HL-60 (cell line): ENCODE measurements at regions not wholly inside any gene's neighbourhood (a gene's known extent, or its start where the extent isn't known, plus 50 kb on each side); places are given as distances from the start of the nearest gene placed in this dataset.

ENCODE experiments used
- DNase-seq, 2 experiments: peaks; one replicate each; pipeline ENCODE4 v3.0.0-alpha.2; 2010 to 2020; ENCODE audit warnings: low read depth in 1 of 2, low spot score in 1 of 2
- H3K27ac ChIP-seq: fragments of 250-450 bp; sonication (Bioruptor Pico); replicated peaks from 2 replicates; pipeline ENCODE4 v1.5.1; 2020; ENCODE audit warnings: mild to moderate bottlenecking, moderate library complexity
- H3K27me3 ChIP-seq: fragments of 250-450 bp; sonication (Bioruptor Pico); 2 replicates; pipeline ENCODE4 v1.5.1; 2021; ENCODE audit warnings: mild to moderate bottlenecking, moderate library complexity; ENCODE audit not compliant: insufficient read depth, poor library complexity, severe bottlenecking
- H3K4me3 ChIP-seq: replicated peaks from 2 replicates; pipeline ENCODE4 v1.5.1; 2011; ENCODE audit warnings: mild to moderate bottlenecking, control low read depth, low read length; ENCODE audit not compliant: insufficient read depth
- GABPA ChIP-seq: IDR thresholded peaks from 2 replicates; pipeline ENCODE4 v1.6.1; 2012; ENCODE audit warnings: low read depth
- POLR2AphosphoS5 ChIP-seq: IDR thresholded peaks from 2 replicates; pipeline ENCODE4 v1.6.1; 2012; ENCODE audit warnings: low read depth
- SPI1 ChIP-seq: IDR thresholded peaks from 2 replicates; pipeline ENCODE4 v1.6.1; 2012; ENCODE audit warnings: low read depth, mild to moderate bottlenecking, borderline replicate concordance
- TF ChIP-seq, protein P1 (sequence below): IDR thresholded peaks from one replicate; pipeline ENCODE4 v1.5.1; 2011; ENCODE audit warnings: low read length, control low read depth, inconsistent platforms; ENCODE audit not compliant: insufficient read depth
- TF ChIP-seq, protein P2 (sequence below): IDR thresholded peaks from 2 replicates; pipeline ENCODE4 v1.6.1; 2012; ENCODE audit warnings: low read depth; ENCODE audit not compliant: insufficient replicate concordance

DNA sequence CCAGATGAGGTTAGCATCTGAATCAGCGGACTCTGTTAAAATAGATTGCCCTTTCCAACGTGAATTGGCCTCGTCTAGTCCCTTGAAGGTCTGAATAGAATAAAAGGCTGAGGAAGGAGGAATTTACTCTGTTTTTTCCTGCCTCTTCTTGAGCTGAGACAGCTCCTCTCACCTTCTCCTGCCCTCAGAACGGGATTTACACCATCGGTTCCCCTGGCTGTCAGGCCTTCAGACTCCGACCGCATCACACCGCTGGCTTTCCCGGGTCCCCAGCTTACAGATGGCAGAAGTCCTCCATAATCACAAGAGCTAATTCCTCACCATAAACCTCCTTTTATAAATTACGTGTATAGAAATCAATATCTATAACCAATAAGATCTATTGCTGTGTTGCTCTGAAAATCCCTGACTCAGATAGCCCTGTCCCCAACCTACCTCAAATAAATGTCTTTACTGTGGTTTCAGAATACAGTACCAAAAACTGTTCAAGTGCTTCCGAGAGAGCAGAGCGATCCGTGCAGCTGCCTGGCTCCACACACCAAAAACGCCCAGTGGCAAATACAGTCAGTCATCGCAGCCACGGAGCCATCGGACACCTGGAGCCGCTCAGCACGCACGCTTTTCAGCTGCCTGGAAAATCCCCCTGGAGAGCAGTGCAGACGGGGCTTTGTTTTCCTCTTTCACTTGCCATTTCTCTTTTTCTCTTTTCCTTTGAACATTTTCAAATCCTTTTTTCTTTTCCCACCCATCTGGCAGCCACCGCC, 196.9 kb downstream of the NRP2 start:
- DNase-seq = no peak
- H3K27me3 ChIP-seq = peaks cover 2% of the 10 kb centered on the region
- H3K4me3 ChIP-seq = no peak overlapping the region

DNA sequence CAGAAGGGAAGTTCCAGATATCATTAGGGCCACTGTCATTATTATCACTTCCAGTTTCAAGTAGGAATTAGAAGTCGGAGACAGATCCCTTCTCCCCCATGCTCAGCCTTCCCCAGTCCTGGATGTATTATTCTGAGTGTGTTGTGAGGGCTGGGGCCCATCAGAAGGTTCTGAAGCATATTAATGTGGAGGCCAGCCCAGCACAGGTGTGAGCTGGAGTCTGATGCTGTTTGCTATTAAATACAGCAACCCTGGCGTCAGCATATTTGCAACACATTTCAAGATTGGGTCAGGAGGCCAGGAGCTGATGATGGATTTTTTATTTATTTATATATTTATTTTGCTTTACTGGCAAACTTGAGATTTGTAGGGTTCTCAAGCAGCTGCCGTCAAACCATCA, 195.2 kb downstream of the NRP2 start:
- Histone ChIP-seq H3K27ac (no peak overlapping the region), H3K4me3 (no peak overlapping the region), H3K27me3 (peaks cover 2% of the 10 kb centered on the region)
- TF ChIP-seq SPI1 (no peak), GABPA (no peak), POLR2AphosphoS5 (no peak)
- TF ChIP-seq, protein P1, sequence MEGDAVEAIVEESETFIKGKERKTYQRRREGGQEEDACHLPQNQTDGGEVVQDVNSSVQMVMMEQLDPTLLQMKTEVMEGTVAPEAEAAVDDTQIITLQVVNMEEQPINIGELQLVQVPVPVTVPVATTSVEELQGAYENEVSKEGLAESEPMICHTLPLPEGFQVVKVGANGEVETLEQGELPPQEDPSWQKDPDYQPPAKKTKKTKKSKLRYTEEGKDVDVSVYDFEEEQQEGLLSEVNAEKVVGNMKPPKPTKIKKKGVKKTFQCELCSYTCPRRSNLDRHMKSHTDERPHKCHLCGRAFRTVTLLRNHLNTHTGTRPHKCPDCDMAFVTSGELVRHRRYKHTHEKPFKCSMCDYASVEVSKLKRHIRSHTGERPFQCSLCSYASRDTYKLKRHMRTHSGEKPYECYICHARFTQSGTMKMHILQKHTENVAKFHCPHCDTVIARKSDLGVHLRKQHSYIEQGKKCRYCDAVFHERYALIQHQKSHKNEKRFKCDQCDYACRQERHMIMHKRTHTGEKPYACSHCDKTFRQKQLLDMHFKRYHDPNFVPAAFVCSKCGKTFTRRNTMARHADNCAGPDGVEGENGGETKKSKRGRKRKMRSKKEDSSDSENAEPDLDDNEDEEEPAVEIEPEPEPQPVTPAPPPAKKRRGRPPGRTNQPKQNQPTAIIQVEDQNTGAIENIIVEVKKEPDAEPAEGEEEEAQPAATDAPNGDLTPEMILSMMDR = no peak
- no peak for DNase-seq

More for the DNA sequence above, 196.9 kb downstream of the NRP2 start:
- TF ChIP-seq, protein P1 = no peak
- TF ChIP-seq SPI1 = no peak
- TF ChIP-seq GABPA = no peak
- TF ChIP-seq POLR2AphosphoS5 = no peak
- TF ChIP-seq, protein P2, sequence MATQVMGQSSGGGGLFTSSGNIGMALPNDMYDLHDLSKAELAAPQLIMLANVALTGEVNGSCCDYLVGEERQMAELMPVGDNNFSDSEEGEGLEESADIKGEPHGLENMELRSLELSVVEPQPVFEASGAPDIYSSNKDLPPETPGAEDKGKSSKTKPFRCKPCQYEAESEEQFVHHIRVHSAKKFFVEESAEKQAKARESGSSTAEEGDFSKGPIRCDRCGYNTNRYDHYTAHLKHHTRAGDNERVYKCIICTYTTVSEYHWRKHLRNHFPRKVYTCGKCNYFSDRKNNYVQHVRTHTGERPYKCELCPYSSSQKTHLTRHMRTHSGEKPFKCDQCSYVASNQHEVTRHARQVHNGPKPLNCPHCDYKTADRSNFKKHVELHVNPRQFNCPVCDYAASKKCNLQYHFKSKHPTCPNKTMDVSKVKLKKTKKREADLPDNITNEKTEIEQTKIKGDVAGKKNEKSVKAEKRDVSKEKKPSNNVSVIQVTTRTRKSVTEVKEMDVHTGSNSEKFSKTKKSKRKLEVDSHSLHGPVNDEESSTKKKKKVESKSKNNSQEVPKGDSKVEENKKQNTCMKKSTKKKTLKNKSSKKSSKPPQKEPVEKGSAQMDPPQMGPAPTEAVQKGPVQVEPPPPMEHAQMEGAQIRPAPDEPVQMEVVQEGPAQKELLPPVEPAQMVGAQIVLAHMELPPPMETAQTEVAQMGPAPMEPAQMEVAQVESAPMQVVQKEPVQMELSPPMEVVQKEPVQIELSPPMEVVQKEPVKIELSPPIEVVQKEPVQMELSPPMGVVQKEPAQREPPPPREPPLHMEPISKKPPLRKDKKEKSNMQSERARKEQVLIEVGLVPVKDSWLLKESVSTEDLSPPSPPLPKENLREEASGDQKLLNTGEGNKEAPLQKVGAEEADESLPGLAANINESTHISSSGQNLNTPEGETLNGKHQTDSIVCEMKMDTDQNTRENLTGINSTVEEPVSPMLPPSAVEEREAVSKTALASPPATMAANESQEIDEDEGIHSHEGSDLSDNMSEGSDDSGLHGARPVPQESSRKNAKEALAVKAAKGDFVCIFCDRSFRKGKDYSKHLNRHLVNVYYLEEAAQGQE = no peak
- H3K27ac ChIP-seq = no peak overlapping the region

DNA sequence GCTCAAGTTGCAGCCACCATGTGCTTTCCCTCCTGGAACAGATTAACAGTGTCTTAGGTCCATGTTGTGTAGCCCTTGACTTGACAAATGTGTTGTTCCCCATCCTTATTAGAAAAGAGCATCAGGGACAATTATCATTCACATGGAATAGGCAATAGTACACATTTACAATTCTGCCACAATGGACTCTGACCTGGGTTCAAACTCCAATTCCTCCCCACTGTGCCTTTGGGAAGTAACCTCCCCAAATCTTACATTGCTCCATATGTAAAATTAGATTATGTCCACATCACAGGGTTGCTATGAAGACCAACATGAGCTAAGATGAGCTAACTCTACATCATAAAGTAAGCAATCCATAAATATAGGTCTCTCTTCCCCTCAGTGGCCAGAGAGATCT, 193.8 kb downstream of the NRP2 start:
- TF ChIP-seq GABPA (no peak), POLR2AphosphoS5 (no peak), SPI1 (no peak)
- TF ChIP-seq, protein P1 = no peak
- TF ChIP-seq, protein P2 = no peak

DNA sequence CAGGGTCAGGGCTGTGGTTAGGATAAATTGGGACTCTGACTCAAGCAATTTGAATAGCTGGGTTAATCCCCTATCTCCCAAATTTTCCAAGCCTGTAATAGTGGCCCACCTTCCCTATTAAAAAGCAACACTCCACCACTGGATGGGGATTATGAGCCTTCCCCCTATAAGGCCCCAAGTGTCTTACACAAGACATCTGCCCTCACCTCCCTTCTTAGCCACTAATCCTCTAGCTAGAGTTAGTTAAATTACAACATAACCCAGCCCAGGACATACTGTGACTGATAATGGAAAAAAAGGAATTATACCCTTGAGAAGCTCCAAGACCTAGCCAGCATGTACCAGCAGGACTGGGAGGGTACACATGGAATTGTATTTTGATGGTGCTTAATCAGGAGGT, 190.4 kb downstream of the NRP2 start:
- Histone ChIP-seq H3K27me3 (no peaks in the 10 kb centered on the region), H3K4me3 (no peak overlapping the region), H3K27ac (no peak overlapping the region)
- DNase-seq = peak in 1 of 2 experiments; percentile 38
- TF ChIP-seq, protein P2 = no peak
- TF ChIP-seq, protein P1 = no peak
- TF ChIP-seq SPI1 (no peak), GABPA (no peak), POLR2AphosphoS5 (no peak)

More for the DNA sequence above, 193.8 kb downstream of the NRP2 start:
- Histone ChIP-seq H3K27ac (no peak overlapping the region), H3K27me3 (peaks cover 2% of the 10 kb centered on the region), H3K4me3 (no peak overlapping the region)
- no peak for DNase-seq
